Loucy (cell line): ENCODE measurements at regions not wholly inside any gene's neighbourhood (a gene's known extent, or its start where the extent isn't known, plus 50 kb on each side); places are given as distances from the start of the nearest gene placed in this dataset.

Source experiments
- H2AFZ ChIP-seq: fragments of 200-600 bp; sonication (generic); 2 replicates; pipeline ENCODE4 v1.6.0; 2016; ENCODE audit warnings: antibody characterized with exemption, mild to moderate bottlenecking, low read length, moderate library complexity
- H3F3A ChIP-seq: fragments of 200-600 bp; 2 replicates; pipeline ENCODE4 v1.6.0; 2016; ENCODE audit warnings: antibody characterized with exemption, low read depth, mild to moderate bottlenecking
- H3K27me3 ChIP-seq: fragments of 200-600 bp; sonication (generic); 2 replicates; pipeline ENCODE4 v1.6.1; 2014; ENCODE audit warnings: low read length, mild to moderate bottlenecking; ENCODE audit not compliant: insufficient read depth, poor library complexity, severe bottlenecking
- H3K36me3 ChIP-seq: fragments of 200-600 bp; sonication (generic); 2 replicates; pipeline ENCODE4 v1.6.1; 2016; ENCODE audit warnings: low read length; ENCODE audit not compliant: insufficient read depth
- H3K4me1 ChIP-seq: fragments of 200-600 bp; sonication (generic); 2 replicates; pipeline ENCODE4 v1.5.1; 2014; ENCODE audit warnings: low read length, mild to moderate bottlenecking; ENCODE audit not compliant: insufficient read depth, poor library complexity, severe bottlenecking
- H3K4me2 ChIP-seq: fragments of 200-600 bp; sonication (generic); 2 replicates; pipeline ENCODE4 v1.6.0; 2014; ENCODE audit warnings: antibody characterized with exemption, low read length, low read depth, mild to moderate bottlenecking; ENCODE audit not compliant: poor library complexity, severe bottlenecking
- H3K4me3 ChIP-seq: fragments of 200-600 bp; sonication (generic); 2 replicates; pipeline ENCODE4 v1.5.1; 2014; ENCODE audit warnings: low read length, mild to moderate bottlenecking, mixed read lengths; ENCODE audit not compliant: poor library complexity, severe bottlenecking
- H3K79me2 ChIP-seq: fragments of 200-600 bp; sonication (generic); 2 replicates; pipeline ENCODE4 v1.6.1; 2014; ENCODE audit warnings: low read length; ENCODE audit not compliant: insufficient read depth
- H3K9ac ChIP-seq: fragments of 200-600 bp; sonication (generic); 2 replicates; pipeline ENCODE4 v1.6.0; 2014; ENCODE audit warnings: mild to moderate bottlenecking, low read depth, low read length, moderate library complexity; ENCODE audit not compliant: poor library complexity, severe bottlenecking
- H3K9me2 ChIP-seq: fragments of 200-600 bp; sonication (generic); replicated peaks from 2 replicates; pipeline ENCODE4 v1.6.1; 2016; ENCODE audit warnings: low read depth, low read length, mixed read lengths
- H3K9me3 ChIP-seq: fragments of 200-600 bp; sonication (generic); 2 replicates; pipeline ENCODE4 v1.6.1; 2014; ENCODE audit warnings: mild to moderate bottlenecking, antibody characterized with exemption, low read length, low read depth; ENCODE audit not compliant: insufficient read depth
- H4K20me1 ChIP-seq: fragments of 200-600 bp; sonication (generic); 2 replicates; pipeline ENCODE4 v1.6.0; 2014; ENCODE audit warnings: antibody characterized with exemption, low read length, mild to moderate bottlenecking; ENCODE audit not compliant: insufficient read depth, poor library complexity, severe bottlenecking
- EZH2phosphoT487 ChIP-seq: fragments of 200-600 bp; IDR thresholded peaks from 2 replicates; pipeline ENCODE4 v1.6.1; 2018; ENCODE audit warnings: antibody characterized with exemption, mild to moderate bottlenecking, moderate library complexity, borderline replicate concordance
- TF ChIP-seq, protein P1 (sequence below): fragments of 200-600 bp; sonication (generic); conservative IDR thresholded peaks from 2 replicates; pipeline ENCODE4 v1.5.1; 2014; ENCODE audit warnings: mild to moderate bottlenecking, antibody characterized with exemption, low read length

DNA sequence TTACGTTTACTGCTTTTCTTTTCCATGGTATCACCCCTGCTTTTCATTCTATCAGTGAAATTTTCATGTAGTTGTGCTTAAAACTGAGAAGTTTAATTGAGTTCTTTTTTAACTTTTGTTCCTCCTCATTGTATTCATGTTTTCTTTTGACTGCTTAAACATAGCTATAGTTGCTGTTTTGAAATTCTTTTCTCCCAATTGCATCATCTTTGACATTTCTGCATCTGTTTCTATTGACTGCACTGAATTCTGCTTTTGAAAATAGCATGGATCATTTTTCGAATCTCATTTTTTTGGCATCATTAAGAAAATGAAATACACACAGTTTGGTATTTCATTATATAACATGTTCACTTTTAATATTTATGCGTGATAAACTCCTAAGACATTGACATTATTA lies 694.9 kb downstream of the MECOM start:
- Histone ChIP-seq H3K4me1 (no peaks in the 10 kb centered on the region), H3K36me3 (no peaks in the 10 kb centered on the region), H2AFZ (no peak overlapping the region), H3K9me3 (no peaks in the 10 kb centered on the region), H3K4me3 (no peak overlapping the region), H3K4me2 (no peak overlapping the region), H3K9ac (no peak overlapping the region), H3K9me2 (no peaks in the 10 kb centered on the region), H3F3A (no peaks in the 10 kb centered on the region), H3K27me3 (no peaks in the 10 kb centered on the region), H4K20me1 (no peaks in the 10 kb centered on the region), H3K79me2 (no peaks in the 10 kb centered on the region)
- no peak for TF ChIP-seq EZH2phosphoT487
- TF ChIP-seq, protein P1, sequence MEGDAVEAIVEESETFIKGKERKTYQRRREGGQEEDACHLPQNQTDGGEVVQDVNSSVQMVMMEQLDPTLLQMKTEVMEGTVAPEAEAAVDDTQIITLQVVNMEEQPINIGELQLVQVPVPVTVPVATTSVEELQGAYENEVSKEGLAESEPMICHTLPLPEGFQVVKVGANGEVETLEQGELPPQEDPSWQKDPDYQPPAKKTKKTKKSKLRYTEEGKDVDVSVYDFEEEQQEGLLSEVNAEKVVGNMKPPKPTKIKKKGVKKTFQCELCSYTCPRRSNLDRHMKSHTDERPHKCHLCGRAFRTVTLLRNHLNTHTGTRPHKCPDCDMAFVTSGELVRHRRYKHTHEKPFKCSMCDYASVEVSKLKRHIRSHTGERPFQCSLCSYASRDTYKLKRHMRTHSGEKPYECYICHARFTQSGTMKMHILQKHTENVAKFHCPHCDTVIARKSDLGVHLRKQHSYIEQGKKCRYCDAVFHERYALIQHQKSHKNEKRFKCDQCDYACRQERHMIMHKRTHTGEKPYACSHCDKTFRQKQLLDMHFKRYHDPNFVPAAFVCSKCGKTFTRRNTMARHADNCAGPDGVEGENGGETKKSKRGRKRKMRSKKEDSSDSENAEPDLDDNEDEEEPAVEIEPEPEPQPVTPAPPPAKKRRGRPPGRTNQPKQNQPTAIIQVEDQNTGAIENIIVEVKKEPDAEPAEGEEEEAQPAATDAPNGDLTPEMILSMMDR, result no peak

DNA sequence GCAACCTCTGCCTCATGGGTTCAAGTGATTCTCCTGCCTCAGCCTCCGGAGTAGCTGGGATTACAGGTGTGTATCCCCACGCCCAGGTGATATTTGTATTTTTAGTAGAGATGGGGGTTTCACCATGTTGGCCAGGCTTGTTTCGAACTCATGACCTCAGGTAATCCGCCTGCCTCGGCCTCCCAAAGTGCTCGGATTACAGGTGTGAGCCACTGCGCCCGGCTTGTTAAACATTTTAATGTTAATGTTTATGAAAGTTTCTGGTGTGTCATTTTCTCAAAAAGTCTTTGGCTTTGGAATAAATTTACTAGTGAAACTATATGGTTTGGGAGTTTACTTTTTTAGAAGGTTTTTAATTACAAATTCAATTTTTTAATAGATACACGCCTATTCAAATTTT lies 698.8 kb downstream of the MECOM start:
- no peaks in the 10 kb centered on the region for H3K27me3 ChIP-seq
- no peaks in the 10 kb centered on the region for H3F3A ChIP-seq
- no peaks in the 10 kb centered on the region for H3K36me3 ChIP-seq
- no peak overlapping the region for H3K4me2 ChIP-seq
- no peak overlapping the region for H3K4me3 ChIP-seq
- no peaks in the 10 kb centered on the region for H3K9me2 ChIP-seq
- no peaks in the 10 kb centered on the region for H3K4me1 ChIP-seq
- H3K79me2 ChIP-seq, result no peaks in the 10 kb centered on the region
- no peak overlapping the region for H2AFZ ChIP-seq
- no peak for TF ChIP-seq EZH2phosphoT487
- no peaks in the 10 kb centered on the region for H4K20me1 ChIP-seq
- no peaks in the 10 kb centered on the region for H3K9me3 ChIP-seq
- no peak overlapping the region for H3K9ac ChIP-seq

DNA sequence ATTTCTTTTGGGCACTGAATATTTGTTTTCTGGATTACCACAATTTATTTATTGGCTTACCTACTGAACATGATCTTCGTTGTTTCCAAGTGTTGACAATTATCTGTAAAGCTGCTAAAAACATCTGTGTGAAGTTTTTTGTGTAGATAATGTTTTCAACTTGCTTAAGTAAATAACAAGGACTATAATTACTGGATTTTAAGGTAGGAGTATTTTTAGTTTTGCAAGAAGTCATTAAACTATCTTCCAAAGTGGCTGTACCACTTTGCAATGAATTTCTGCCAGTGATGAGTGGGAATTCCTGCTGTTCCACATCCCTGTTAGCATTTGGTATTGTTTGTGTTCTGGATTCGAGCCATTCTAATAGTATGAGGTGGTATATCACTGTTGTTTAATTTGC lies 702.2 kb downstream of the MECOM start:
- Histone ChIP-seq H2AFZ (no peak overlapping the region), H3K27me3 (no peaks in the 10 kb centered on the region), H3K9me3 (no peaks in the 10 kb centered on the region), H4K20me1 (no peaks in the 10 kb centered on the region), H3K4me2 (no peak overlapping the region), H3K9me2 (no peaks in the 10 kb centered on the region), H3F3A (no peaks in the 10 kb centered on the region), H3K4me1 (no peaks in the 10 kb centered on the region), H3K9ac (no peak overlapping the region), H3K36me3 (no peaks in the 10 kb centered on the region), H3K79me2 (no peaks in the 10 kb centered on the region), H3K4me3 (no peak overlapping the region)
- TF ChIP-seq, protein P1, result no peak
- no peak for TF ChIP-seq EZH2phosphoT487

DNA sequence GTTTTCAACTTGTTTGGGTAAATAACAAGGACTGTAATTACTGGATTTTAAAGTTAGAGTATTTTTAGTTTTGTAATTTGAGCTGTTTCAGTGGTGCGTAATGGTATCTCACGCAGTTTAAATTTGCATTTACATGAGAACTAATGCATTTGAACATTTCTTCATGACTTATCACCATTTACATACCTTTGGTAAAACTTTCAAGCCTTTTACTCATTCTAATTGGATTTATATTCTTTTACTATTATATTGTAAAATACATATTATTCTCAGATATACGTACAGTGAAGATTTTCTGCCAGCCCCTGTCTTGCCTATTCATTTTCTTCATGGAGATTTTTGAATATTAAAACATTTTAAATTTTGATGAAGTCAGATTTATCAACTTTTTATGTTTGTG lies 703.8 kb downstream of the MECOM start:
- Histone ChIP-seq H3K36me3 (no peaks in the 10 kb centered on the region), H3F3A (no peaks in the 10 kb centered on the region), H2AFZ (no peak overlapping the region), H3K9ac (no peak overlapping the region), H3K4me3 (no peak overlapping the region), H3K79me2 (no peaks in the 10 kb centered on the region), H3K9me3 (no peaks in the 10 kb centered on the region), H3K9me2 (no peaks in the 10 kb centered on the region), H3K27me3 (no peaks in the 10 kb centered on the region), H3K4me2 (no peak overlapping the region), H4K20me1 (no peaks in the 10 kb centered on the region), H3K4me1 (no peaks in the 10 kb centered on the region)
- TF ChIP-seq EZH2phosphoT487, result no peak
- TF ChIP-seq, protein P1, result no peak
